Suprapubic skin (tissue), 3 donors: ENCODE measurements at regions not wholly inside any gene's neighbourhood (a gene's known extent, or its start where the extent isn't known, plus 50 kb on each side); places are given as distances from the start of the nearest gene placed in this dataset.

Experiments used
- CTCF ChIP-seq, 2 donors: fragments of 200-600 bp in 1 of 2; fragments of 450-650 bp in 1 of 2; sonication (generic) in 1 of 2; IDR thresholded peaks; one replicate each; pipeline ENCODE4 v1.5.1; 2016 to 2019; ENCODE audit warnings: antibody characterized with exemption in 2 of 2, mild to moderate bottlenecking in 1 of 2, moderate library complexity in 1 of 2
- POLR2A ChIP-seq, 2 donors: fragments of 450-650 bp; IDR thresholded peaks; one replicate each; pipeline ENCODE4 v1.6.1; 2017; ENCODE audit warnings: antibody characterized with exemption in 2 of 2, mild to moderate bottlenecking in 2 of 2, moderate library complexity in 2 of 2

DNA sequence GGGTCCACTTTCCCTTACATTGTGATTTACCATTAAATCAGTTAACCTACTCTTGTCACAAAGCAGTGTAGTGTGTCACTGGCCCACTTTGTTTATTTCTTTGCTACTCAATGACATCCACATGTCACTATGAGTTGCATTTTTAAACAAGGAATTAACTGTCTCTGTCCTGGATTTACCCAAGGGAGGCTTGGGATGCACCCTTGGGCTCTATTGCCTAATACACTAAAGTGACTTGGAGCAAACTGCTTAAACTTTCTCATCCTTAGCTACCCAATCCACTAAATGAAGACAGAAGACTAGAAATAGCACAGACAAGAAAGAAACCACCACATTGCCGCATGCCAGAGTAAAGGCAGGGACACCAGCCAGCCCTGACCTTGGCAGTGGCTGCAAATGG lies 136.2 kb upstream of the TIAM1 start:
- no peak for TF ChIP-seq CTCF (IDR thresholded peaks at IDR 0.05)
- no peak for TF ChIP-seq POLR2A (IDR thresholded peaks at IDR 0.05)
